GM12873 (cell line): ENCODE measurements at regions not wholly inside any gene's neighbourhood (a gene's known extent, or its start where the extent isn't known, plus 50 kb on each side); places are given as distances from the start of the nearest gene placed in this dataset.

Experiments used
- TF ChIP-seq, protein P1 (sequence below): IDR thresholded peaks from 2 replicates; pipeline ENCODE4 v1.5.1; 2012; ENCODE audit warnings: low read depth, mild to moderate bottlenecking, moderate library complexity, low read length, control low read depth; ENCODE audit not compliant: insufficient read depth; ENCODE audit errors: missing control alignments

DNA sequence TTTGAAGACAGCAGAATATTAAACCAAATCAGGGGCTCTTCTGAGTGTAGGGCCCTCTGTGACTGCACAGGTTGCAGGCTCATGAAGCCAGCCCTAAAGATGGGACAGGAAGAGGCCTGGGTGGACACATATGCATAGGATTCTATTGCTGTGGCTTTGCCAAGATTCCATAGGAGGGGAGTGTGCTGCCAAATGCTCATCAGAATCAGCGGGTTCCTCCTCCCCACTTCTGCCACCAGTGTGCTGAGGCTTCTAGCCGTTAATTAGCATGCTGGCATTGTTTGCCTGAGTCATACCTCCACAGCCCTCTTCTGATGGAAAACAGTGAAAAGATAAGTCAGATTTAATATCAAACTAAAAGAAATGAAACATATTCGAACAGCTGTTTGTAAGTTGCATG, 103.9 kb upstream of the TMEFF2 start:
- TF ChIP-seq, protein P1, sequence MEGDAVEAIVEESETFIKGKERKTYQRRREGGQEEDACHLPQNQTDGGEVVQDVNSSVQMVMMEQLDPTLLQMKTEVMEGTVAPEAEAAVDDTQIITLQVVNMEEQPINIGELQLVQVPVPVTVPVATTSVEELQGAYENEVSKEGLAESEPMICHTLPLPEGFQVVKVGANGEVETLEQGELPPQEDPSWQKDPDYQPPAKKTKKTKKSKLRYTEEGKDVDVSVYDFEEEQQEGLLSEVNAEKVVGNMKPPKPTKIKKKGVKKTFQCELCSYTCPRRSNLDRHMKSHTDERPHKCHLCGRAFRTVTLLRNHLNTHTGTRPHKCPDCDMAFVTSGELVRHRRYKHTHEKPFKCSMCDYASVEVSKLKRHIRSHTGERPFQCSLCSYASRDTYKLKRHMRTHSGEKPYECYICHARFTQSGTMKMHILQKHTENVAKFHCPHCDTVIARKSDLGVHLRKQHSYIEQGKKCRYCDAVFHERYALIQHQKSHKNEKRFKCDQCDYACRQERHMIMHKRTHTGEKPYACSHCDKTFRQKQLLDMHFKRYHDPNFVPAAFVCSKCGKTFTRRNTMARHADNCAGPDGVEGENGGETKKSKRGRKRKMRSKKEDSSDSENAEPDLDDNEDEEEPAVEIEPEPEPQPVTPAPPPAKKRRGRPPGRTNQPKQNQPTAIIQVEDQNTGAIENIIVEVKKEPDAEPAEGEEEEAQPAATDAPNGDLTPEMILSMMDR: no peak

- TF ChIP-seq, protein P1: no peak
These were observed 97.7 kb upstream of the TMEFF2 start for GRCh38 chr2:192292478-192292877.

DNA sequence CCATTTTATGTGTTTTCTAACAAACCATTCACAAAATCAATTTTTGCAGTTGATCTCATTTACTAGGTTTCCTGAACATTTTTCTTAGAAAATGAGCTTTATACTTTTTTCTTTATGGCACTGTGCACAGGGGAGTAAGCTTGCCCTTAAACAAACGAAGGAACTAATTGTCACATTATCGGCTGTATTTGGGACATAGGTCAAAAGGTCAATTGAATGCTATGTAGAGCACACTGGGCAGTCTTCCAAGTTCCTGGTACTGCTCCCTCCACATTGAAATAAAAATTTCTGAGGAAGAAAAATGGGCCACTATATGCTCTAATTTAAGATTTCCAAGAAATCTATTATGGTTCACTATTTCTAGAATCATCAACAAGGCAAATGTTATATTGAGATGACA, 93.6 kb upstream of the TMEFF2 start:
- TF ChIP-seq, protein P1: no peak

DNA sequence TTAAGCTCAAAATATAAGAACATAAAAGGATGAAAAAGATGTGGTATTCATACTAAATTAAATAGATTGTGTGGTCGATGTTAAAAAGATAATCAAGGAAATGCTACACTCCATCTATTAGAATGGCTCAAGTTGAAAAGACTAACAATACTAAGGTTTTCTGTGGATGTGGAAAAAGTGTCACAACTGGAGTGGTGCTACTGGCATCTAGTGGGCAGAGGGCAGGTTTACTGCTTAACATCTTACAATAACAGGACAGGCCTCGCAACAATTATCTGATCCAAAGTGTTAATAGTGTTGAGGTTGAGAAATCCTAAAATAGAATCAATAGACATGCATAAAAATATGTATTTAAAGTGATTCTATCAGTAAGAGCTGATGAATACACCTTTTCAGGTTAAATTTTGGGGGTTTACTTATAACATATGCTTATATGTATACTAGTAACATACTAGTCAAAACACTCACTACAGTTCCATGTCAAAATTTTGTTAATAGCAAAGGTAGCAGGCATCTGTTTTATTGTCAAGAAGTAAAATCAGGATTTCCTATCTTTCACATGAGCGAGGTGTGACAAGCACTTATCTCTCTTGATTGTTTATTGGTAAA, 91.5 kb upstream of the TMEFF2 start:
- TF ChIP-seq, protein P1: peak; percentile 37

- TF ChIP-seq, protein P1: no peak
These were observed 88.7 kb upstream of the TMEFF2 start for GRCh38 chr2:192283450-192283849.

GRCh38 chr2:192278701-192279100, 84.0 kb upstream of the TMEFF2 start:
- TF ChIP-seq, protein P1: no peak

DNA sequence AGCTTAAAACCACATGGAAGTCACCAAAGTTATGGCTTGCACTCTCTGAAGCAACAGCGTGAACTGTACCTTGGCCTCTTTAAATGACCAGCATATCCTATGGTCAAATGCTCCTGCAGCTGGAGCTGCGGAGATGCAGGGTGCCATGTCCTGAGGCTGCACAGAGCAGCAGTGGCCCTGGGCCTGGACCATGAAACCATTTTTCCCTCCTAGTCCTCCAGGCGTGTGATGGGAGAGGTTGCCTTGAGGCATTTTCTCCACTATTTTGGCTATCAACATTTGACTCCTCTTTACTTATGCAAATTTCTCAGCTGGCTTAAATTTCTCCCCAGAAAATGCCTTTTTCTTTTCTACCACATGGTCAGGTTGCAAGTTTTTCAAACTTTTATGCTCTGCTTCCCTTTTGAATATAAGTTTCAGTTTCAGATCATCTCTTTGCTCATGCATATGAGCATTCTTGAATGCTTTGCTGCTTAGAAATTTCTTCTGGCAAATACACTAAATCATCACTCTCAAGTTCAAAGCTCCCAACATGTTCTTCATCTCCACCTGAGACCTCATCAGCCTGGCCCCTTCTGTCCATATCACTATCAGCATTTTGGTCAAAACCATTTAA, 82.9 kb upstream of the TMEFF2 start:
- TF ChIP-seq, protein P1: no peak
